ENCODE measurements at regions not wholly inside any gene's neighbourhood (a gene's known extent, or its start where the extent isn't known, plus 50 kb on each side); places are given as distances from the start of the nearest gene placed in this dataset.
"Not testable (repeated sequence)": the region's sequence is repeated elsewhere in the genome, so short reads cannot be mapped to it uniquely, and the experiment has no call there.

DNA sequence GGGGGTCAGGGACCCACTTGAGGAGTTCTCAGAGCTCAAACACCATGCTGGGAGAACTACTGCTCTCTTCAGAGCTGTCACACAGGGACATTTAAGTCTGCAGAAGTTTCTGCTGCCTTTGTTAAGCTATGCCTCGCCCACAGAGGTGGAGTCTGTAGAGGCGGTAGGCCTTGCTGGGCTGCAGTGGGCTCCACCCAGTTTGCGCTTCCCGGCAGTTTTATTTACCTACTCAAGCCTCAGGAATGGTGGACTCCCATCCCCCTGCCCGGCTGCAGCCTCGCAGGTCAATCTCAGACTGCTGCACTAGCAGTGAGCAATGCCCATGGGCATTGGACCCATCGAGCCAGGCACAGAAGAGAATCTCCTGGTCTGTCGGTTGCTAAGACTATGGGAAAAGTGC is 706.4 kb downstream of the LRRIQ3 start:
- no peaks in the 10 kb centered on the region for H3K9me3 ChIP-seq (replicated peaks; ENCODE audit: low read length)
- H3K9ac ChIP-seq (ENCODE audit: low read depth, low read length): no peak overlapping the region
- no peaks in the 10 kb centered on the region for H3K27me3 ChIP-seq (ENCODE audit: control insufficient read depth, insufficient read depth, low read length)
- no peak overlapping the region for H3K4me3 ChIP-seq (ENCODE audit: low read length)
- H3K4me1 ChIP-seq (ENCODE audit: control insufficient read depth, insufficient read depth, low read length): no peaks in the 10 kb centered on the region
- H3K4me2 ChIP-seq (ENCODE audit: low read length): no peak overlapping the region
- H3K36me3 ChIP-seq (ENCODE audit: insufficient read depth, low read length): no peaks in the 10 kb centered on the region

DNA sequence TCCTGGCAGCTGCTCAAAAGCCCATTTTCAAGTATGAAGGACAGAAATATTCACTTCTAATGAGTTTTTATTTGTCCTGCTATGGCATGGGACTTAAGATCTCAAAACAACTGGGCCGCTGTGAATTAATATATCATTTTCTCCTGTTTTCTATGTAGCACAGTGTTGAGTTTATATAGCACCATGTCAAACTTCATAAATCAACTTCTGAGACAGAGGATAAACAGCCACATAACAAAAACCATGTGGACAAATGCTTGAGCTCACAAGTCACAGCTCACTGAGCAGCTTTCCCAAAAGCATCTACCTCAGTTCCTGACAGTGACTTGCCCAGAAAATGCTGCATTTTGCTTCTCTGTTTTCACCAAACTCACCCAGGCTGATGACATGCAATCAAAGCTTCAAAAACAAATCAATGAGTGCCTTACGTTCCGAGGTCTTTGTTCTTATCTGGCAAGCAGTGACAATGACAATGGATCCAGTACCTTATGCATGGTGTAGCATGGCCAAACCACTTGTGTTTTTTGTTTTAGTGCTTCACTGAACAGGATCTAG is 722.6 kb downstream of the LRRIQ3 start:
- H3K4me1 ChIP-seq (ENCODE audit: control insufficient read depth, insufficient read depth, low read length): no peaks in the 10 kb centered on the region
- H3K9me3 ChIP-seq (replicated peaks; ENCODE audit: low read length): no peaks in the 10 kb centered on the region
- H3K4me3 ChIP-seq (ENCODE audit: low read length): no peak overlapping the region
- H3K9ac ChIP-seq (ENCODE audit: low read depth, low read length): no peak overlapping the region
- no peaks in the 10 kb centered on the region for H3K27me3 ChIP-seq (ENCODE audit: control insufficient read depth, insufficient read depth, low read length)
- H3K4me2 ChIP-seq (ENCODE audit: low read length): no peak overlapping the region
- H3K36me3 ChIP-seq (ENCODE audit: insufficient read depth, low read length): no peaks in the 10 kb centered on the region

DNA sequence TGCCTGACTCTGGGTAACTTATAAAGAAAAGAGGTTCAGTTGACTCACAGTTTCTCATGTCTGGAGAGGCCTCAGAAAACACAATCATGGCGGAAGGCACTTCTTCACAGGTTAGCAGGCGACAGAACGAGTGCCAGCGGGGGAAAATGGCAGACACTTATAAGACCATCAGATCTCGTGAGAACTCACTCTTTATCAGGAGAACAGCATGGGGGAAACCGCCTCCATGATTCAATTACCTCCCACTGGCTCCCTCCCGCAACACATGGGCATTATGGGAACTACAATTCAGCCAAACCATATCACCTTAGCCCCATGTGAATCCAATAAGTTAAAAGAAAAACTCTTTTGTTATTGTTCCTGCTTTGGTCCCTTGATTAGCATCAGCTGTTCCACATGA is 725.2 kb downstream of the LRRIQ3 start:
- H3K4me3 ChIP-seq (ENCODE audit: low read length): no peak overlapping the region
- H3K9ac ChIP-seq (ENCODE audit: low read depth, low read length): no peak overlapping the region
- no peak overlapping the region for H3K4me2 ChIP-seq (ENCODE audit: low read length)
- H3K27me3 ChIP-seq (ENCODE audit: control insufficient read depth, insufficient read depth, low read length): no peaks in the 10 kb centered on the region
- H3K4me1 ChIP-seq (ENCODE audit: control insufficient read depth, insufficient read depth, low read length): no peaks in the 10 kb centered on the region
- no peaks in the 10 kb centered on the region for H3K9me3 ChIP-seq (replicated peaks; ENCODE audit: low read length)
- H3K36me3 ChIP-seq (ENCODE audit: insufficient read depth, low read length): no peaks in the 10 kb centered on the region

DNA sequence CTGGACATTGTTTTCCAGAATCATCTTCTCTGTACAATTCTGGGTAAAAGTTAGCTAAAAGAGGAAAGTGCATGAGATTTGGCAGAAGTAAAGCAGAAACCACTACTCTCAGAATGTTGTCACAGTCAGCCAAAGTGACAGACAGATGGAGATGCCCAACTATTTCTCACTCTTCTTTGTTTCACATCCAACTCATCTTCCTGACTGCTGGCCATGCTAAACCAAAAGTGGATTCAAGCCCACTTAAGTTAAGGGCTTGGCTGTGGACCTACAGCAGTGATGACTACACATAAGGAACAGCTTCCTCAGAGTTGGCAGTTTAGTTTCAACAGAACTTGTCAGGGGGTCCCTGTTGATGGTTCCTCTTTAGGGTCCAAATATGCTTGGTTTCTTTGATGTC is 730.2 kb downstream of the LRRIQ3 start:
- no peak overlapping the region for H3K9ac ChIP-seq (ENCODE audit: low read depth, low read length)
- no peaks in the 10 kb centered on the region for H3K27me3 ChIP-seq (ENCODE audit: control insufficient read depth, insufficient read depth, low read length)
- no peaks in the 10 kb centered on the region for H3K9me3 ChIP-seq (replicated peaks; ENCODE audit: low read length)
- H3K4me3 ChIP-seq (ENCODE audit: low read length): no peak overlapping the region
- H3K4me1 ChIP-seq (ENCODE audit: control insufficient read depth, insufficient read depth, low read length): no peaks in the 10 kb centered on the region
- no peak overlapping the region for H3K4me2 ChIP-seq (ENCODE audit: low read length)
- no peaks in the 10 kb centered on the region for H3K36me3 ChIP-seq (ENCODE audit: insufficient read depth, low read length)

DNA sequence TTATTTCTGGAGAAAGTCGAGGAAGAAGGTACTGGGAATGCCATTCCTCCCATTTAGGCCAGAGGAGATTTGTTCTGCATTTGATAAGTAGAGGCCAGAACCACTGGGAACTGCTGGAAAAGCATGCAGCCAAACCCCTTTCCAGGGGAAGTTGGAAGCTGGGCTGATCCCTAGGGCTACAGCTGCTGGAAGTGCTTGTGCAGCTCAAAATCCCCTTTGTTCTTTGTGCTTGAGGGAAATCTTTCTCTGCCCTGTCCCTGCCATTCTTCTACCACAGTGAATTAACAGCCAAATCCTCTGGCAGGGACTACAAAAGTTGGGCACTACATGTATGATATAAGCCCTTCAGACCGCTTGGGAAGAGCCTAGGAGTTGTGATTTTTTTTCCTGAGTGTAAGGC is 734.1 kb downstream of the LRRIQ3 start:
- H3K4me3 ChIP-seq (ENCODE audit: low read length): no peak overlapping the region
- no peaks in the 10 kb centered on the region for H3K4me1 ChIP-seq (ENCODE audit: control insufficient read depth, insufficient read depth, low read length)
- H3K36me3 ChIP-seq (ENCODE audit: insufficient read depth, low read length): no peaks in the 10 kb centered on the region
- no peak overlapping the region for H3K4me2 ChIP-seq (ENCODE audit: low read length)
- no peaks in the 10 kb centered on the region for H3K27me3 ChIP-seq (ENCODE audit: control insufficient read depth, insufficient read depth, low read length)
- no peak overlapping the region for H3K9ac ChIP-seq (ENCODE audit: low read depth, low read length)
- H3K9me3 ChIP-seq (replicated peaks; ENCODE audit: low read length): no peaks in the 10 kb centered on the region

DNA sequence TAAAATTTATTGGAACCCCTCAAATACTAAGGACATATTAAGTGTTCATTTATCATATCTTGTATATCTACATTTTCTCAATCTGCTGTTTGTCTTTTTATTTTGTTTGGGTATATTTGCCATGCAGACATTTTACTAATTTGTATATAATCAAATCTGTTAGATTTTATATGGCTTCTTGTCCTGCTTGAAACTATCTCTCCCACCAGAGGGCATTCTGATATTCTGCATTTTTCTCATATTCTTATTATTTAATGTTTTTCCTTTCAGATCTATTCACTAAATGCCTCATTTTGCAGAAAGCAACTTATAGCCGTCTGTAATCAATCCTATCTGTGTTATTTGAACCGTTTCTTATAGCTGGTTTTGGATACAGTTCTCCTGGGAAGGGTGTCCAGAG is 745.5 kb downstream of the LRRIQ3 start:
- Histone ChIP-seq H3K4me3 (ENCODE audit: low read length) (no peak overlapping the region), H3K4me2 (ENCODE audit: low read length) (no peak overlapping the region), H3K27me3 (ENCODE audit: control insufficient read depth, insufficient read depth, low read length) (no peaks in the 10 kb centered on the region)

DNA sequence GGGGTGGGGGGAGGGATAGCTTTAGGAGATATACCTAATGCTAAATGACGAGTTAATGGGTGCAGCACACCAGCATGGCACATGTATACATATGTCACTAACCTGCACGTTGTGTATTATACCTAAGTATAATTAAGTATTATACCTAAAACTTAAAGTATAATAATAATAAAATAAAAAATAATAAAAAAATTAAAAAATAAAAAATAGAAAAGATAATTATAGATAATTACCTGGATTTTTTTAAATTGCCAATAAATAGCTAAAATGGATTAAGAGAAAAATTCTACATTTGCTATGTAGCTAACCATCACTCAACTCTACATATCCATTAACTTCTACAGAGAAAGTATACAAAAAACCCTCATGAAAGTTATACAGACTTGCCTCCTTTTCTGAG is 747.3 kb downstream of the LRRIQ3 start:
- not testable (repeated sequence) for H3K4me3 ChIP-seq (ENCODE audit: low read length); H3K27me3 ChIP-seq (ENCODE audit: control insufficient read depth, insufficient read depth, low read length); H3K4me2 ChIP-seq (ENCODE audit: low read length); H3K9me3 ChIP-seq (replicated peaks; ENCODE audit: low read length); H3K36me3 ChIP-seq (ENCODE audit: insufficient read depth, low read length); H3K4me1 ChIP-seq (ENCODE audit: control insufficient read depth, insufficient read depth, low read length); H3K9ac ChIP-seq (ENCODE audit: low read depth, low read length)

More for the DNA sequence above, 745.5 kb downstream of the LRRIQ3 start:
- Histone ChIP-seq H3K4me1 (ENCODE audit: control insufficient read depth, insufficient read depth, low read length) (no peaks in the 10 kb centered on the region), H3K9me3 (replicated peaks; ENCODE audit: low read length) (no peaks in the 10 kb centered on the region), H3K9ac (ENCODE audit: low read depth, low read length) (no peak overlapping the region), H3K36me3 (ENCODE audit: insufficient read depth, low read length) (no peaks in the 10 kb centered on the region)

DNA sequence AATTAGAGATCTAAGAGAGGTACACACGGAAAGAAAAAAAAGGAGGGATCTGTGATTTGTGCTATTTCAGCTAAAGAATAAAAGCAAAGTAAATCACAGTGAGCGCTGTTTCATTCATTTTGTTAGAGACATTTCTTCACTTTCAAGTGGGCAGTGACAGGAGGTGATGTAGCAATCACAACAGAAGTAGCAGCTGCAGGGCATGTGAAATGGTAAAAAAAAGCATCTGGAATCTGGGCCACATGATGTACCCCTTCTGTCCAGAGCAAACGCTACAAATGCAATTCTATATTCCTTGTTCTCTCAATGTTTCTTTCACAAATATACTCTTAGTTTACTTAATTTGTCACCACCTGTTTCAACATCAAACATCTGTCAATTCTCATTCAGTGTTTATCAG is 786.5 kb downstream of the LRRIQ3 start:
- Histone ChIP-seq H3K9ac (ENCODE audit: low read depth, low read length) (no peak overlapping the region), H3K36me3 (ENCODE audit: insufficient read depth, low read length) (no peaks in the 10 kb centered on the region), H3K9me3 (replicated peaks; ENCODE audit: low read length) (no peaks in the 10 kb centered on the region), H3K4me1 (ENCODE audit: control insufficient read depth, insufficient read depth, low read length) (no peaks in the 10 kb centered on the region), H3K27me3 (ENCODE audit: control insufficient read depth, insufficient read depth, low read length) (no peaks in the 10 kb centered on the region), H3K4me2 (ENCODE audit: low read length) (no peak overlapping the region), H3K4me3 (ENCODE audit: low read length) (no peak overlapping the region)

DNA sequence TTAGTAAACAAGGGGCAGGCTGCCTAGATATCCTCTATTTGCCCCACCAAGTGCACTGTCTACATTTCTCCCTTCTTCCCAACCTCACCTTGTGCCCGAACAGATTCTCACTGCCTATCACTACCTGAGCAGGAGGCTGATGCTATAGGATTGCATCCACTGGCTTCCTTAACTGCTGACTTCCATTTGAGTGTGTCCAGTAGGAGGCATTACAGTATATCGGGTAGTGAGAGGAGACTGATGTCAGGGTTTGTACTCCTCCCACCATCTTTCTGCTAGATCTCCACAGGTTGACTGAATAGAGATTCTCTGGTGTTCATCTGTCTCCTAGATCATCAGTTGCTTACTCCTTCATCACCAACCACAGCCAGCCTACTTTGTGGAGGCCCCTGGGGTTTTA is 796.3 kb downstream of the LRRIQ3 start:
- no peaks in the 10 kb centered on the region for H3K36me3 ChIP-seq (ENCODE audit: insufficient read depth, low read length)
- no peak overlapping the region for H3K9ac ChIP-seq (ENCODE audit: low read depth, low read length)
- H3K4me2 ChIP-seq (ENCODE audit: low read length): no peak overlapping the region
- H3K9me3 ChIP-seq (replicated peaks; ENCODE audit: low read length): peaks cover 7% of the 10 kb centered on the region
- no peak overlapping the region for H3K4me3 ChIP-seq (ENCODE audit: low read length)
- H3K27me3 ChIP-seq (ENCODE audit: control insufficient read depth, insufficient read depth, low read length): no peaks in the 10 kb centered on the region
- no peaks in the 10 kb centered on the region for H3K4me1 ChIP-seq (ENCODE audit: control insufficient read depth, insufficient read depth, low read length)

DNA sequence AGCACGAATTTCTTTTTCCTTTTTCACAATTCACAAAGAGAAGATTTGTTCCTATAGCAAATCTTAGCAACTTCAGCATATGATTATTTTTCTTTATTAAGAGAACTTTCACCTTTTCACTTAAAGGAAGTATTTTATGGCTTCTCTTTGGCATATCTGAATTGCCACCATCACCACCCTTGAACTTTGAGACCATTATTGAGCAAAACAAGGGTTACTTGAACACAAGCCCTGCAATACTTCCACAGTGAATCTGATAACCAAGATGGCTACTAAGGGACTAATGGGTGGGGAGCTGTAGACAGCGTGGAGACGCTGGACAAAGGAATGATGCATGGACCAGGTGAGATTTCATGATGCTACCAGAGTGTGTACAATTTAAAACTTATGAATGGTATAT is 815.0 kb downstream of the LRRIQ3 start:
- Histone ChIP-seq H3K4me1 (ENCODE audit: control insufficient read depth, insufficient read depth, low read length) (no peaks in the 10 kb centered on the region), H3K9ac (ENCODE audit: low read depth, low read length) (no peak overlapping the region), H3K36me3 (ENCODE audit: insufficient read depth, low read length) (no peaks in the 10 kb centered on the region), H3K4me3 (ENCODE audit: low read length) (no peak overlapping the region), H3K27me3 (ENCODE audit: control insufficient read depth, insufficient read depth, low read length) (no peaks in the 10 kb centered on the region), H3K9me3 (replicated peaks; ENCODE audit: low read length) (peaks cover 3% of the 10 kb centered on the region), H3K4me2 (ENCODE audit: low read length) (no peak overlapping the region)

DNA sequence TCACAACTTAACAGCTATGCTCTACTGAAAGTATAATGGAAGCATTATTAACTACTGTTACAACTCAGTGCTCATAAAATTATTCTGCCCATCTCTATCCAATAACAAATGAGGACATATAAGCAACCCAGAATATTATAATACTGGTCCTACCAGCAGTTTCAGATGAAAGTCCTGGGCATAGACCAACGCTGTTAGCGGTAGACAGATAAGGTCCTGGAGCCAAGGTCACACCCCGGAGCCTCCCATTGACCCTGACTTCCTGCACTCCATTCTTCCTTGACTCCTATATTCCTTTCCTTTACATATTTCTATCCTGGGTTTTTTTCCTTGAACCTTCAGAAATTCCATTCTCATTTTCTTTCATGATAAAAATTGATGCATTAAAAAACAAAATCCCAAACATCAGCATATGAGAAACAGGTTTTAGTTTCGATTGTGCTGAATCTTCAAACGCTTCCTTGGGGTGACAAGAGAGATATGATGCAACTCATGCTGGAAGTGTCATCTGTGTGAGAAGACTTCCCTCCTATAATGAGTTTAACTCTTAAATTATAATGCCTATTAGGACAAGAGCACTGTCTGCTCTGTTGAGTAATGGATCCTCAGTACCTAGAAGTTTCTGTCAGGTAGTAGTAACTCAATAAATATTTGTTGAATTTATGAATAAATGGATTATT is 831.1 kb downstream of the LRRIQ3 start:
- Histone ChIP-seq H3K27me3 (ENCODE audit: control insufficient read depth, insufficient read depth, low read length) (no peaks in the 10 kb centered on the region), H3K4me1 (ENCODE audit: control insufficient read depth, insufficient read depth, low read length) (no peaks in the 10 kb centered on the region), H3K36me3 (ENCODE audit: insufficient read depth, low read length) (no peaks in the 10 kb centered on the region), H3K4me2 (ENCODE audit: low read length) (no peak overlapping the region), H3K9me3 (replicated peaks; ENCODE audit: low read length) (no peaks in the 10 kb centered on the region), H3K9ac (ENCODE audit: low read depth, low read length) (no peak overlapping the region), H3K4me3 (ENCODE audit: low read length) (no peak overlapping the region)

DNA sequence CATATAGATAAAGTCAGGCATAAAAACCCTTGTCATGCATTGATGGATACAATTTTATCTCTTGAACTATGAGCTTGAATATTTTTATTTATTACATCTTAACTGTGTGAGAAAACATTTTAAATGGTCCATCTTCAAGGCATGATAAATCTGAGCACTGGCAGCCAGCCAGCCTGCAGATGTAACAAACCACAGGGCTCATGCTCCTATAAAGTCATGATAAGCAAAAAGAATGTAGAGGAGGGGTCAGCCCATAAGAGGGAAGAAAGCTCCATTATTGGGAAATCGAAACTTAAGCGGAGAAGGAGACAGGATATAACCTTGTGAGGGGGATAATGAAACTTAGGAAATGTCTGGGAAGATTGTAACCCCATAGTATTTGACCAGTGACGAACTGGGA is 839.0 kb downstream of the LRRIQ3 start:
- Histone ChIP-seq H3K9ac (ENCODE audit: low read depth, low read length) (no peak overlapping the region), H3K36me3 (ENCODE audit: insufficient read depth, low read length) (no peaks in the 10 kb centered on the region), H3K4me2 (ENCODE audit: low read length) (no peak overlapping the region), H3K4me3 (ENCODE audit: low read length) (no peak overlapping the region), H3K9me3 (replicated peaks; ENCODE audit: low read length) (no peaks in the 10 kb centered on the region), H3K4me1 (ENCODE audit: control insufficient read depth, insufficient read depth, low read length) (no peaks in the 10 kb centered on the region), H3K27me3 (ENCODE audit: control insufficient read depth, insufficient read depth, low read length) (no peaks in the 10 kb centered on the region)
